ENCODE measurements at regions not wholly inside any gene's neighbourhood (a gene's known extent, or its start where the extent isn't known, plus 50 kb on each side); places are given as distances from the start of the nearest gene placed in this dataset.
"Not testable (repeated sequence)": the region's sequence is repeated elsewhere in the genome, so short reads cannot be mapped to it uniquely, and the experiment has no call there.

DNA sequence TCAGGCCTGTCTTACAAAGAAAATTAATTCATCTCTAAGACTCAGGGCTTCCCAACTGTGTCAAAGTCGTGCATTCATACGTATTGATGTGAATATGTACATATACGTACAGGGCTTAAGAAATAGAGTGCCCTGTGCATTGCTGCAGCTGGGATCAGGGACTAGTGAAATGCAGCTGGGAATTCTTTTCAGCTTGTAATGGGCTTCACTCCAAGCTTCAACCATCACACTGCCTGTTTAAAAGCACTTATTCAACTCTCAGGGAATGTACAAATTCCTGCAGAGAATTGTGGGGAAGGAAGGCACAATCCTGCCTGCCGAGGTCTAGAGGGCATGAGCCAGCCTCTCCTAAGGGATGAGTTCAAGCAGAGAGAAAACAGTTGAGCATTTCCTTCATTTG is 59.6 kb upstream of the MAN2A1 start:
- Mint-ChIP-seq H3K9me3 (peaks cover 20% of the 10 kb centered on the region), H3K36me3 (ENCODE audit: low read depth) (no peaks in the 10 kb centered on the region), H3K27me3 (peaks cover 2% of the 10 kb centered on the region), H3K27ac (no peak overlapping the region), H3K4me3 (no peak overlapping the region), H3K4me1 (no peaks in the 10 kb centered on the region)
- no peak for DNase-seq
- intact Hi-C loops (cut with micrococcal nuclease) = no loop called here

DNA sequence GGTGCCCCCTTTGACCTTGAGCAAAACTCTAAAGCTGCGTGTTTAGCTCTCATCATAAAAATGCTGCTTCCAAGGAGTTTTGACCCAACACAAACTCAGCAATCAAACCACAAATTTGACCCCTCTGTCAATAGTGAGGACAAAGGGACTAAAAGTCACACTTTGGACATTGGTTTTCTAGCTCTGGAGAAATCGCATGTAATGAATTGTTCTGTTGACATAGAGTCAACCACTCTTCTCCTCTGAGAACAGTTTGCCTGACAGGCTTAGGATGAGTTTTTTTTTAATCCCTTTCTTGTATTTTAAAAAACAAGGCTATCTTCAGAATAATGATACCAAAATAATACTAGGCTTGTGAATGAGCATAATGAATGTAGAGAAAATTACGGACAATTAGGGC is 61.1 kb upstream of the MAN2A1 start:
- no peak for DNase-seq
- no peak overlapping the region for H3K4me3 Mint-ChIP-seq
- H3K27ac Mint-ChIP-seq = no peak overlapping the region
- no peaks in the 10 kb centered on the region for H3K36me3 Mint-ChIP-seq (ENCODE audit: low read depth)
- peaks cover 14% of the 10 kb centered on the region for H3K9me3 Mint-ChIP-seq
- H3K27me3 Mint-ChIP-seq = peaks cover 2% of the 10 kb centered on the region
- intact Hi-C loops (cut with micrococcal nuclease) = no loop called here
- H3K4me1 Mint-ChIP-seq = no peaks in the 10 kb centered on the region

DNA sequence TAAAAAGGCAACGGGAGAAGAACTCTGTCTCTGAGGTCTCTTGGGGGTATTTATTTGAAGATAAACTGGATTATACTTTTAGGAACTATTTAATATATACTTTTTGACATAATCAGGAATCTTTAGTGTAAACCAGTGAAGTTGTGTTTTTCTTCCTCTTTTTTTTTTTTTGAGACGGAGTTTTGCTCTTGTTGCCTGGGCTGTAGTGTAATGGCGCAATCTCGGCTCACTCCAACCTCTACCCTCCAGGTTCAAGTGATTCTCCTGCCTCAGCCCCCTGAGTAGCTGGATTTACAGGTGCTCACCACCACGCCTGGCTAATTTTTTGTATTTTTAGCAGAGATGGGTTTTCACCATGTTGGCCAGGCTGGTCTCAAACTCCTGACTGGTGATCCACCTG is 68.5 kb upstream of the MAN2A1 start:
- H3K4me1 Mint-ChIP-seq; intact Hi-C loops (cut with micrococcal nuclease); H3K27me3 Mint-ChIP-seq; H3K4me3 Mint-ChIP-seq; DNase-seq; H3K9me3 Mint-ChIP-seq; H3K36me3 Mint-ChIP-seq (ENCODE audit: low read depth); H3K27ac Mint-ChIP-seq: not testable (repeated sequence)

DNA sequence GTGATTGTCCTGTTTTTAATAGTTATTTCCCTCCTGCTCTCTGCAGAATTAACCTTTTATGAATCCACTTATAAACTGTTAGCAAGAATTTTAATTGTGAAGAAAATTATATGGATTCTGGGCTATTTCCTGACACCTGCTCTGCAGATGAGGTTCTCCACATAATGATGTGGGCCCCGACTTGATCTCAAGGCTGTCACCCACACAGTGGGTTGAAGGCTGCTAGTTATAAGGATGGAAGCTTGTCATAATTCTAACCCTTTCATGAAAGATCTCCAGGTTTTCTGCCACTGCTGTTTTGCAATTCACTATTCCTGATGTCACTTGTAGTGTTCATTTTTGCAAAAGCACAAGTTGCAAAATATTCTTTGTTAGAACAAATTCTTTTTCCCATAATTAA is 69.1 kb upstream of the MAN2A1 start:
- H3K4me3 Mint-ChIP-seq = no peak overlapping the region
- no peak for DNase-seq
- intact Hi-C loops (cut with micrococcal nuclease) = no loop called here
- no peaks in the 10 kb centered on the region for H3K36me3 Mint-ChIP-seq (ENCODE audit: low read depth)
- no peaks in the 10 kb centered on the region for H3K27me3 Mint-ChIP-seq
- H3K9me3 Mint-ChIP-seq = peaks cover 6% of the 10 kb centered on the region
- H3K27ac Mint-ChIP-seq = no peak overlapping the region
- no peaks in the 10 kb centered on the region for H3K4me1 Mint-ChIP-seq

DNA sequence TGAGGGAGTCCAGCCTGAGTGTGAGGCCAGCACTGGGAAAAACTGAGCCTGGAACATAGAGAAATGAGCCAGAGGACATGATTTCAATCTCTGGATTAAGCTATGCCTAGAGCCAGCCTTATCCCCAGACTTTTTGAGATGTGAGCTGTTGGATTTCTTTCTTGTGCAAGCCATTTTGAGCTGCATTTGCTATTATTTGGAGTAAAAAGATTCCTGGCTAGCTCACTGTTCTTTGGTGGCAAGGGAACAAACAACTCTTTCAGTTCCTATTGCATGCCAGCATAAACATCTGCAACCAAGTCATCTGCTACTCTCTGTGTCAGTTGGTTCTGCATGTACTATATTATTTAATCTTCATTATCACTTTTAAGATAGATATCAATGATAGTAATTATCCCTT is 70.1 kb upstream of the MAN2A1 start:
- Mint-ChIP-seq H3K4me3 (no peak overlapping the region), H3K27ac (no peak overlapping the region), H3K4me1 (no peaks in the 10 kb centered on the region), H3K27me3 (no peaks in the 10 kb centered on the region), H3K9me3 (peaks cover 2% of the 10 kb centered on the region), H3K36me3 (ENCODE audit: low read depth) (no peaks in the 10 kb centered on the region)
- DNase-seq = no peak
- intact Hi-C loops (cut with micrococcal nuclease) = no loop called here

DNA sequence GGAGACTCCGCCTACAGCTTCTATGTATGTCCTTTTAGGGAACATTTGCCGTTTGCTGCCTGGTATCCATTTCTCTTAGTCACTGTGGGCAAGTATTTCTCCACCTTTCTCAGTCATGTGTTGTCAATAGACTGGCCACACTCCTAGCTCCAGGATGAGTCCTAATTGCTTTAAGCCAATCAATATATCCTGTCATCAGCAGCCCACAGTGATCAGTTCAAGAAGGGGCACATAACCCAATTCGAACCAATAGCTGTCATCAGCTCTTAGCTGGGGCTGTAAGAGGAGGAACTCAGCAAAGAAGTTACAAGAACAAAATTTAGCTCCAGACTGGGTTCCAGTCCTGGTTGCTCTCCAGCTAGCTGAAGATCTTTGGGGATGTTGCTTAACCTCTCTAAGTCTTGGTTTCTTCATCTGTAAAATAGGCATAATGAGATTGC is 70.7 kb upstream of the MAN2A1 start:
- no peak overlapping the region for H3K4me3 Mint-ChIP-seq
- no peak for DNase-seq
- no peak overlapping the region for H3K27ac Mint-ChIP-seq
- H3K4me1 Mint-ChIP-seq = no peaks in the 10 kb centered on the region
- H3K36me3 Mint-ChIP-seq (ENCODE audit: low read depth) = no peaks in the 10 kb centered on the region
- intact Hi-C loops (cut with micrococcal nuclease) = no loop called here
- H3K9me3 Mint-ChIP-seq = no peaks in the 10 kb centered on the region
- H3K27me3 Mint-ChIP-seq = no peaks in the 10 kb centered on the region

DNA sequence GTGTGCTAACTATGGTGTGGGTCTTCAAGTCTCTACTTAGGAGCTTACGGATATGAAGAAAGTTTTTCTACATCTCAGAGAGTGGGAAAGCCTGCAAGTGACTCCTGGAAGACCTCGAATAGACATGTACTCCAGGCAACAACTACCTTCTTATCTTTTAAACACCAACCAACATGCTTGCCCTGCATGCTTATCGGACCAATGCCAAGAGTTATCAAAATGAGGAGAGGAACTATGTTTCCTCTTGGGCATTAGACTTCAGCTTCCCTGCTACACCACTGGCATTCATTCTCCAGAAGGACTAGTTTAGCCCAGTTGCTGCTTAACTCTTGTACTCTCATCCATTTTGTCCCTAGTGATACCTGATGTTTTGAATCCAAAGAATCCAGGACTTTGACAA is 74.7 kb upstream of the MAN2A1 start:
- H3K9me3 Mint-ChIP-seq = no peaks in the 10 kb centered on the region

DNA sequence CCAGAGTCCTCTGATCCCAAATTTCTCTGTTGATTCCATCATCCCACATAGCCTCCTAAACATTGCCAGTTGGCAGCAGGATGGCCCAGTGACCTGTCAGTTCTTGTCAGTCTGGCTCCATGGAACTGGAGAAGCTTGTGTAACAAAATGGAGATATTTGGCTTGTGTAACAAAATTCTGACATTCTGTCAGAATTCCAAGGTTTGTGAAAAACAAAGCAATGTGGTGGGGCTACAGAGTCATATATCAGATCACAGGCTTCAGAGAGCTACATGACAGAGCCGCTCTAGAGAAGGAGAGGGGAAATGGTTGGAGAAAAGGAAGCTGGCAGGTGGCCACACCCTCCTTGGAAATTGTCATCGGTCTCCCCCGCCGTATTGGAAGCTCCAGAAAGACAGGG is 75.4 kb upstream of the MAN2A1 start:
- H3K36me3 Mint-ChIP-seq (ENCODE audit: low read depth) = no peaks in the 10 kb centered on the region

More for the DNA sequence above, 74.7 kb upstream of the MAN2A1 start:
- Mint-ChIP-seq H3K4me3 (no peak overlapping the region), H3K4me1 (no peaks in the 10 kb centered on the region), H3K27ac (no peak overlapping the region), H3K36me3 (ENCODE audit: low read depth) (no peaks in the 10 kb centered on the region), H3K27me3 (no peaks in the 10 kb centered on the region)
- DNase-seq = no peak
- intact Hi-C loops (cut with micrococcal nuclease) = no loop called here

DNA sequence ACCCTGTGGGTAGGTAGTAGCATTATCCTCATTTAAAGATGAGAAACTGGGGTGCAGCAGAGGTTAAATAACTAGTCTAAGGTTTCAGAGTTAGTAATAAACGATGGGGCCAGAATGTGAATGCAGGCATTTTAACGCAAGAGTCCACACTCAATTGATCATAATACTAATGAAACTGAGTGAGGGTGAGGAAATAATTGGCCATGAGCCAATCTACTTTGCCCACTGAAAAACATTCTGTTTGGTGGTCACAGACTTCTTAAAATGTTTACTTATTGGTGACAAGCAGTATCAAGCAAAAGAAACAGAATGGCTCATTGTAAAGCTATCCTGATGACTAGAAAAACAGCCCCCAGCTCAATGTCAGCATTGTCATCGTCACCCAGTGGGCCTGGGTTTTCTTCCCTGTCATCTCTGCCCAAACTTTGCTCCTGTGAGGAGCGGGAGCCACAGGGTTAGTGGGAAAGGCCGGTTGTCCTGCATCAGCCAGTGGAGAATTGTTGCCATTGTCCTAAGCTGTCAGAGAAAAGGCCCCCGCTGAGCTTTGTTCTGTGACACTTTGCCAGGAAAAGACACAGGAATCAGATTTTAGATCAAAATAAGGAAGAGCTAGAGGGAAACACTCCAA is 77.3 kb upstream of the MAN2A1 start:
- no peak for DNase-seq
- no peaks in the 10 kb centered on the region for H3K36me3 Mint-ChIP-seq (ENCODE audit: low read depth)
- H3K4me1 Mint-ChIP-seq = no peaks in the 10 kb centered on the region
- intact Hi-C loops (cut with micrococcal nuclease) = no loop called here
- no peak overlapping the region for H3K27ac Mint-ChIP-seq
- no peaks in the 10 kb centered on the region for H3K9me3 Mint-ChIP-seq
- no peak overlapping the region for H3K4me3 Mint-ChIP-seq
- H3K27me3 Mint-ChIP-seq = no peaks in the 10 kb centered on the region

More for the DNA sequence above, 75.4 kb upstream of the MAN2A1 start:
- no peak overlapping the region for H3K4me3 Mint-ChIP-seq
- intact Hi-C loops (cut with micrococcal nuclease) = no loop called here
- H3K27ac Mint-ChIP-seq = no peak overlapping the region
- DNase-seq = no peak
- H3K4me1 Mint-ChIP-seq = no peaks in the 10 kb centered on the region
- no peaks in the 10 kb centered on the region for H3K9me3 Mint-ChIP-seq
- H3K27me3 Mint-ChIP-seq = no peaks in the 10 kb centered on the region

DNA sequence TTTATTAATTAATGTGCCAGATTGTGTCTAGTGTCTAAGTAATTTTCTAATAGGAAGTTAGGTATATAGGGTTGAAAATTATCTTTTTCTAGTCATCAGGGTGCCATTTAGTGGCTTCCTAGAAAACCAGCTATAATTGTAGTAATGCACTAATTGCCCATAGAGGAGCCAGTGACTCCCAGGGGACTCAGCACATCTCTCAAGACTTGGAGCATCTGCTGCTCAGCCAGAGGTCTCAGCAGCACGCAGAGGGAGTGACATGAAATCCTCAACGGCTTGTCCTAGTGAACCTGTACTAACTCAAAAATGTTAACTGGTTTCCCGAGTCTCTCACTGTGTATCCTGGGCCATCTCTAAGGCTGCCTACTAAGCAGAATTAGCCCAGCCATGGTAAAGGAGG is 78.2 kb upstream of the MAN2A1 start:
- H3K27me3 Mint-ChIP-seq = no peaks in the 10 kb centered on the region
- no peak for DNase-seq
- H3K36me3 Mint-ChIP-seq (ENCODE audit: low read depth) = no peaks in the 10 kb centered on the region
- intact Hi-C loops (cut with micrococcal nuclease) = no loop called here
- no peaks in the 10 kb centered on the region for H3K4me1 Mint-ChIP-seq
- no peaks in the 10 kb centered on the region for H3K9me3 Mint-ChIP-seq
- H3K27ac Mint-ChIP-seq = no peak overlapping the region
- H3K4me3 Mint-ChIP-seq = no peak overlapping the region

DNA sequence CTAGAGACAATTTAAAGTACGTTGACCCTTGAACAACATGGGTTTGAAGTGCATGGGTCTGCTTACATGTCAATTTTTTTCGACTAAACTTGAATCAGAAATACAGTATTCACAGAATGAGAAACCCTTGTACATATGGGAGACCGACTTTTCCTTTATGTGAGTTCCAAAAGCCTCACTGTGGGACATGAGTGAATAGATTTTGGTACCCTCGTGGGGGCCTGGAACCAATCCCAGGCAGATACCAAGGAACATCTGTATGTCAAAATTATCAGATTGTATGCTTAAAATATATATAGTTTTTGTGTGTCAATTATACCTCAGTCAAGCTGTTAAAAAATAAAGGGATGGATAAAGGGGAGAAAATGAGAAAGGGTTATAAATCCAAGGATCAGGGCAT is 78.7 kb upstream of the MAN2A1 start:
- H3K27ac Mint-ChIP-seq = no peak overlapping the region
- H3K4me3 Mint-ChIP-seq = no peak overlapping the region
- H3K27me3 Mint-ChIP-seq = no peaks in the 10 kb centered on the region
- no peaks in the 10 kb centered on the region for H3K9me3 Mint-ChIP-seq
- no peaks in the 10 kb centered on the region for H3K36me3 Mint-ChIP-seq (ENCODE audit: low read depth)
- H3K4me1 Mint-ChIP-seq = no peaks in the 10 kb centered on the region
- intact Hi-C loops (cut with micrococcal nuclease) = no loop called here
- no peak for DNase-seq

DNA sequence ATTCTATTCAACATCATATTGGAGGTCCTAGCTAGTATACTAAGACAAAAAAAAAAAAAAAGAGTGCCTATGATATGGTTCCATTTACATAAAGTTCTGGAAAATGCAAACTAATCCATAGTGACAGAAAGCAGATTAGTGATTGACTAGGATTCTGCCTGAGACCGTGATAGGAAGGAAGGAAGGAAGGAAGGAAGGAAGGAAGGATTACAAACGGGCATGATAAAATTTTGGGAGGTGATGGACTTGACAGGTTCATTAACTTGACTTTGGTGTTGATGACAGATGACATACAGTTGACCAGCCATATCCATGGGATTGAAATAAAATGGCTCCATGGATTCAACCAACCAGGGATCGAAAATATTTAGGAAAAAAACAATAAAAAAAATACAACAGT is 79.1 kb upstream of the MAN2A1 start:
- Mint-ChIP-seq H3K9me3 (peaks cover under 1% of the 10 kb centered on the region), H3K4me3 (no peak overlapping the region), H3K27ac (no peak overlapping the region), H3K4me1 (no peaks in the 10 kb centered on the region), H3K27me3 (no peaks in the 10 kb centered on the region), H3K36me3 (ENCODE audit: low read depth) (no peaks in the 10 kb centered on the region)
- intact Hi-C loops (cut with micrococcal nuclease) = no loop called here
- DNase-seq = no peak

DNA sequence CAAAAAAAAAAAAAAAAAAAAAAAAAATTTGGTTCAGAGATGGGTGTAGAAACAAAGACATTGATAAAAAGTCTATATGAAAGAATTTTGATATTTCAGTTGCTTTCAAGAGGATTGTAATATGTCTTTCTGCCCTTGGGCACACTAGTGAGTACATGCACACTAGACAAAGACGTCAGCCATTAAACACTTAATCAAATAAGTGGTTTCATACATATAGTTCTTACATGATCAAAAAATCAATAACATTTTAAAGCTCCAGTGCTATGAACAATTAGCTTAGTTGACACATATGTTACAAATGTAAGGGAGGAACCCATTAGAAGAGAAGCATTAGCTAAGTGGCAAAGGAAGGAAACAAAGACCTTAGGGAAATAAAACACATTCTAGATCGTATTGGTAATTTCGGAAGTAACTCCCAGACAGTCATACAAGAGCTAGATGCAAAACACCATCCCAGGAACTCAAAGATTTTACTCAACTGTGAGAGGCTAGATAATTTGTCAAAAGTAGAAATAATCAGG is 84.5 kb upstream of the MAN2A1 start:
- intact Hi-C loops (cut with micrococcal nuclease) = no loop called here
- Mint-ChIP-seq H3K36me3 (ENCODE audit: low read depth) (no peaks in the 10 kb centered on the region), H3K4me1 (no peaks in the 10 kb centered on the region)

DNA sequence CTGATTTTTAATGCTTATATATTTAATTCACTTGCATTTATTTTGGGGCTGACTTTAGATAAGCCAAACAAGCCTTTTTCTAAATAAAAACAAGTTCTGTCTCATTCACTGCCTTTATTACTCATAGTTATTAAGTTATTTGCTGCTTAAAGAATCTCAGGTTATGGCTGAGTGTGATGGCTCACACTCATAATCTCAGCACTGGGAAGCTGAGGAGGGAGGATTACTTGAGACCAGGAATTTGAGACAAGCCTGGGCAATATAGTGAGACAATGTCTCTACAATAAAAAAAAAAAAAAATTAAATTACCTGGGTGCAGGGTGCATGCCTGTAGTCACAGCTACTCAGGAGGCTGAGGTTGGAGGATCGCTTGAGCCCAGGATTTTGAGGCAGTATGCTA is 85.0 kb upstream of the MAN2A1 start:
- H3K4me3 Mint-ChIP-seq = no peak overlapping the region
- no peaks in the 10 kb centered on the region for H3K27me3 Mint-ChIP-seq
- peaks cover 4% of the 10 kb centered on the region for H3K9me3 Mint-ChIP-seq
- H3K4me1 Mint-ChIP-seq = no peaks in the 10 kb centered on the region
- no peak overlapping the region for H3K27ac Mint-ChIP-seq
- no peaks in the 10 kb centered on the region for H3K36me3 Mint-ChIP-seq (ENCODE audit: low read depth)
- intact Hi-C loops (cut with micrococcal nuclease) = no loop called here
- DNase-seq = no peak

More for the DNA sequence above, 84.5 kb upstream of the MAN2A1 start:
- no peaks in the 10 kb centered on the region for H3K27me3 Mint-ChIP-seq
- no peak for DNase-seq
- H3K9me3 Mint-ChIP-seq = peaks cover 4% of the 10 kb centered on the region
- no peak overlapping the region for H3K4me3 Mint-ChIP-seq
- H3K27ac Mint-ChIP-seq = no peak overlapping the region

DNA sequence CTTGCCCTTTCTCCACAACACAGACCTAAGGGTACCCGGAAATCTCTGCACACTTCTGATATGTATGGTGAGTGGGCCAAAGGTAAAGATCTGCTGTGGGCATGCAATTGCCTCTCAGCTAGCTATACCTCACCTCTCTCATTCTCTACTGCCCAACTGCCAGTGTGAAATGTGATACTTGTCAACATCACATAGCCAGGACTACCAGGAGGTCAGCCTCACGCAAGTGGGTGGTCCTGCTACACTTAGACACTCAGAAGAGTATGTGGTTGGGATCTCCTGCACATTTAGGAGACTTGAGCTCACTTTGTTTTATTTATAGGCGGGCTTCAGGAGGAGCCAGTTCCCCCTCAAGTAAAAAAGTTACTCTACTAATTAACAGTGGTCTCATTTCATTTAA is 88.0 kb upstream of the MAN2A1 start:
- H3K4me1 Mint-ChIP-seq = no peaks in the 10 kb centered on the region
- intact Hi-C loops (cut with micrococcal nuclease) = no loop called here
- H3K27me3 Mint-ChIP-seq = no peaks in the 10 kb centered on the region
- no peak overlapping the region for H3K4me3 Mint-ChIP-seq
- peaks cover 4% of the 10 kb centered on the region for H3K9me3 Mint-ChIP-seq
- H3K27ac Mint-ChIP-seq = no peak overlapping the region
- DNase-seq = no peak
- H3K36me3 Mint-ChIP-seq (ENCODE audit: low read depth) = no peaks in the 10 kb centered on the region

Measured in activated CD4-positive, alpha-beta T cell treated with anti-CD3 and anti-CD28 coated beads, Interleukin-2, amount 10 ng/mL, durations not matched to agents 24 days and 14 days (primary cell).